ENCODE measurements at regions not wholly inside any gene's neighbourhood (a gene's known extent, or its start where the extent isn't known, plus 50 kb on each side); places are given as distances from the start of the nearest gene placed in this dataset.

DNA sequence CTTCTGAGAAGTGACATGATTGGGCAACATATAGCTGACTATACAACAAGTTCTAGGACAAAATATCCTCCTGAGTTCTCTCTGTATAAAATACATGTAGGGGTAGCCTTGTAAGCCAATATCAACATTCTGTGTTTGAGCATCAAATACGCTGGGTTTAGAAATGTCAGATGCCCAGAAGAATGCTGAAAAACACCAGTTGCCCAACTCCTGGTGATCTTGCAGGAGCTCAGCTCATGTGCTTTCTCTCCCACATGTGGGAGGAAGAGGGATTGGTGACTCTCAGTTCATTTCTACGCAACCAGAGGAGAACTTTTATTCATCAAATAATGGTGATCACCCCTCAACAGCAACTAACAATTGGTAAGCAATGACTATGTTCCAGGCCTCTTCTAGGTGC is 810.9 kb upstream of the ACO1 start:
- H3K36me3 ChIP-seq = no peaks in the 10 kb centered on the region
- no peak overlapping the region for H3K27ac ChIP-seq
- no peaks in the 10 kb centered on the region for H3K4me1 ChIP-seq (replicated peaks)
- no peak for DNase-seq (ENCODE audit: low spot score)
- intact Hi-C loops (cut with DNase I) = no loop called here
- TF ChIP-seq POLR2AphosphoS5 (IDR thresholded peaks at IDR 0.05) (no peak), POLR2A (IDR thresholded peaks at IDR 0.05) (no peak)
- TF ChIP-seq, protein P1, sequence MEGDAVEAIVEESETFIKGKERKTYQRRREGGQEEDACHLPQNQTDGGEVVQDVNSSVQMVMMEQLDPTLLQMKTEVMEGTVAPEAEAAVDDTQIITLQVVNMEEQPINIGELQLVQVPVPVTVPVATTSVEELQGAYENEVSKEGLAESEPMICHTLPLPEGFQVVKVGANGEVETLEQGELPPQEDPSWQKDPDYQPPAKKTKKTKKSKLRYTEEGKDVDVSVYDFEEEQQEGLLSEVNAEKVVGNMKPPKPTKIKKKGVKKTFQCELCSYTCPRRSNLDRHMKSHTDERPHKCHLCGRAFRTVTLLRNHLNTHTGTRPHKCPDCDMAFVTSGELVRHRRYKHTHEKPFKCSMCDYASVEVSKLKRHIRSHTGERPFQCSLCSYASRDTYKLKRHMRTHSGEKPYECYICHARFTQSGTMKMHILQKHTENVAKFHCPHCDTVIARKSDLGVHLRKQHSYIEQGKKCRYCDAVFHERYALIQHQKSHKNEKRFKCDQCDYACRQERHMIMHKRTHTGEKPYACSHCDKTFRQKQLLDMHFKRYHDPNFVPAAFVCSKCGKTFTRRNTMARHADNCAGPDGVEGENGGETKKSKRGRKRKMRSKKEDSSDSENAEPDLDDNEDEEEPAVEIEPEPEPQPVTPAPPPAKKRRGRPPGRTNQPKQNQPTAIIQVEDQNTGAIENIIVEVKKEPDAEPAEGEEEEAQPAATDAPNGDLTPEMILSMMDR (IDR thresholded peaks at IDR 0.05) = no peak
- no peaks in the 10 kb centered on the region for H3K27me3 ChIP-seq (replicated peaks; ENCODE audit: insufficient read depth)
- H3K9me3 ChIP-seq = no peaks in the 10 kb centered on the region
- WGBS = 94% methylated on average over 2 of the region's 2 CpGs
- H3K4me3 ChIP-seq = no peak overlapping the region

DNA sequence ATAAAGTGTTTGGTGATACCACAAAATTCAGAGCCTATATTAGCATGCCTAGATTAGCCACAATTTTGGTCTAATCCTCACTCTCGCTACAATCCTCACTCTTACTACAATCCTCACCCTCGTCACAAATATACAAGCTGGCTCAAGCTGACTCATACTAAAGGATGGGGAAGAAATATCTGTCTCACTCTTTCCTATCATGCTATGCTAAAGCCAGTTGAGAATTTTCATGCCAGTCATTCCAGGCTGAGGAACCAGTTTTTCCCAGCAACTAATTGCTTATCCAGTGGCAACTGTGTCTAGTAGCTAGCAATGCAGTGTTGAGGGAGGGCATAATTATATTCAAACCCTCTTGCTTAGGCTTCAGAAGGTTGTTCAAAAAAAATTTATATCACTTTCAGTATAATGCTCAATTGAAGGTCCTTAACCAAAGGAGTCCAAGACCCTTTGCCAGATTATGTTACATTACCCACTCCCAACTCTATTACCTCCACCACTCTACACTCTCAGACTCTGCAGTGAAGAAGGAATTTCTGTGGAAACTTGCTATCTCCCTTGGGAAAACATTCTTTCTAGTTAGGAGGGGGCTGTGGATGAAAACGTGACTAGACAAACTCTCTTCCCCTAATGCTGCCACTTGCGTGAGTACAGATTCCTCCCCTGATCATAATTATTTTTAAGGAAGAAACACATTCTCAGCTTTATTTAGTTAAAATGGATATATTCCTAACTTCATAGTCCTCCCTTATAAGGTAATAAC is 810.3 kb upstream of the ACO1 start:
- intact Hi-C loops (cut with DNase I) = no loop called here

DNA sequence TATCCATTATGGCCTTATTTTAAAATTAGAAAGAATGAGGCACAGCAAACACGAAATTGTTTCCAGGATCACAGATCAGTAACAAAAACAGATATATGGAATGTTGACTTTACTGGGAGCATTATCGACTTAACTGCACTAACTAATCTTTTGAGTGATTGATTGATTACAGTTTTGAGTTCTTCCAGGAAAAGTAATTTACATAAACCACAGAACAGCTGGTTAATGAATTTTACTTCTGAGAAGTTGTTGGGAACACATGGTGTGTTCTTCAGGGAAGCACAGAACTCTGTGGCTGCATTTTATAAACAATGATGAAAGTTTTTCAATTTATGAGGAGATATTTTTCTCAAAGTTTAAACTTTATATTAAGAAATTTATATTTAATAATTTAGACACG is 802.4 kb upstream of the ACO1 start:
- Histone ChIP-seq H3K4me3 (no peak overlapping the region), H3K36me3 (no peaks in the 10 kb centered on the region), H3K9me3 (no peaks in the 10 kb centered on the region), H3K27ac (no peak overlapping the region), H3K4me1 (replicated peaks) (no peaks in the 10 kb centered on the region), H3K27me3 (replicated peaks; ENCODE audit: insufficient read depth) (no peaks in the 10 kb centered on the region)
- TF ChIP-seq POLR2AphosphoS5 (IDR thresholded peaks at IDR 0.05) = no peak
- no peak for TF ChIP-seq POLR2A (IDR thresholded peaks at IDR 0.05)
- TF ChIP-seq, protein P1 (IDR thresholded peaks at IDR 0.05) = no peak
- 49% methylated on average over 3 of the region's 3 CpGs for WGBS
- intact Hi-C loops (cut with DNase I) = no loop called here
- no peak for DNase-seq (ENCODE audit: low spot score)

More for the DNA sequence above, 810.3 kb upstream of the ACO1 start:
- 74% methylated on average over 4 of the region's 4 CpGs for WGBS
- DNase-seq (ENCODE audit: low spot score) = no peak
- no peaks in the 10 kb centered on the region for H3K27me3 ChIP-seq (replicated peaks; ENCODE audit: insufficient read depth)
- H3K27ac ChIP-seq = no peak overlapping the region
- H3K36me3 ChIP-seq = no peaks in the 10 kb centered on the region
- no peaks in the 10 kb centered on the region for H3K4me1 ChIP-seq (replicated peaks)
- no peaks in the 10 kb centered on the region for H3K9me3 ChIP-seq
- no peak overlapping the region for H3K4me3 ChIP-seq
- TF ChIP-seq POLR2A (IDR thresholded peaks at IDR 0.05) (no peak), POLR2AphosphoS5 (IDR thresholded peaks at IDR 0.05) (no peak)
- TF ChIP-seq, protein P1 (IDR thresholded peaks at IDR 0.05) = no peak

DNA sequence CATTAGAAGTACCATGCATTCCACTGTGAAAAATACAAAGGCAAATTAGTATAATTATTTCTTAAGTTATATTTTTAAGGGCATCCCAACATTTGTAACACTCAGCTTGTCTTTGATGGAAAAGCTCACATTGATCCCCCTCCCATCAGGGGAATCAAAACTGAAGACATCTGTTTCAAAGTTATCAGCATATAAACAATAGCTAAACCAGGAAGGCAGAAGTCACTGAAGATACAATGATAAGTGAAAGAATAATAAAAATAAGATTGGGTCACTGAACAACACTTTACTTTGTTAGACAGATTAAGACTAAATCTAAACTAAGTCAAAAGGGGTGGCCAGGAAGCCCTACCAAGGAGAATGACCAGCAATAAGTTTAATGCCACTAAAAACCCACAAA is 801.9 kb upstream of the ACO1 start:
- no peak for DNase-seq (ENCODE audit: low spot score)
- Histone ChIP-seq H3K27ac (no peak overlapping the region), H3K4me3 (no peak overlapping the region), H3K4me1 (replicated peaks) (no peaks in the 10 kb centered on the region), H3K27me3 (replicated peaks; ENCODE audit: insufficient read depth) (no peaks in the 10 kb centered on the region), H3K36me3 (no peaks in the 10 kb centered on the region), H3K9me3 (no peaks in the 10 kb centered on the region)
- no peak for TF ChIP-seq POLR2A (IDR thresholded peaks at IDR 0.05)
- TF ChIP-seq, protein P1 (IDR thresholded peaks at IDR 0.05) = no peak
- TF ChIP-seq POLR2AphosphoS5 (IDR thresholded peaks at IDR 0.05) = no peak
- intact Hi-C loops (cut with DNase I) = no loop called here

DNA sequence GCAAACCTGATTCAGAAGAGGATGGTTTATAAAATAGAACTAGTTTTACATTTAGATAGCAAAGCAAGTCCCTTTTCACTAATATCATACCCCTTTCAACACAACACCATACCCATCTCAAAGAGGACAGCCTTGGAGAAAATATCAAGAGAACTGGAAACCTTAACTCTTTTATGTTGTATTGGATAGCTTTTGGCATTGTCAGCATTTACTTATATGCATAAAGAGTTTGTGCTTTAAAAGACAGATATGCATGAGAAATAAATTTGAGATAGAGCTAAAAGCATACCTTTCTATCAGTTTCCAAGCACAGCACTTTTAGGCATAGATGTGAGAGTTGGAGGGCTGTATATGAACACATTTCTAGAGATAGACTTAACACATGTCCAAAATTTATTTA is 799.3 kb upstream of the ACO1 start:
- H3K27me3 ChIP-seq (replicated peaks; ENCODE audit: insufficient read depth) = no peaks in the 10 kb centered on the region
- TF ChIP-seq, protein P1 (IDR thresholded peaks at IDR 0.05) = no peak
- TF ChIP-seq POLR2A (IDR thresholded peaks at IDR 0.05) (no peak), POLR2AphosphoS5 (IDR thresholded peaks at IDR 0.05) (no peak)
- no peaks in the 10 kb centered on the region for H3K36me3 ChIP-seq
- DNase-seq (ENCODE audit: low spot score) = no peak
- H3K27ac ChIP-seq = no peak overlapping the region
- no peaks in the 10 kb centered on the region for H3K4me1 ChIP-seq (replicated peaks)
- H3K9me3 ChIP-seq = no peaks in the 10 kb centered on the region
- H3K4me3 ChIP-seq = no peak overlapping the region
- intact Hi-C loops (cut with DNase I) = no loop called here

Measured in prostate gland (tissue), 2 donors.